Kidney epithelial cell (primary cell): ENCODE measurements at regions not wholly inside any gene's neighbourhood (a gene's known extent, or its start where the extent isn't known, plus 50 kb on each side); places are given as distances from the start of the nearest gene placed in this dataset.
"Not testable (repeated sequence)": the region's sequence is repeated elsewhere in the genome, so short reads cannot be mapped to it uniquely, and the experiment has no call there.

ENCODE experiments used
- DNase-seq: peaks from one replicate; pipeline ENCODE4 v3.0.0-alpha.2; 2010; ENCODE audit warnings: low read depth
- H3K27me3 ChIP-seq: 2 replicates; pipeline ENCODE4 v1.6.0; 2011; ENCODE audit warnings: low read length; ENCODE audit not compliant: control insufficient read depth, insufficient read depth
- H3K36me3 ChIP-seq: 2 replicates; pipeline ENCODE4 v1.5.1; 2011; ENCODE audit warnings: low read length; ENCODE audit not compliant: control insufficient read depth, insufficient read depth
- H3K4me3 ChIP-seq: 2 replicates; pipeline ENCODE4 v1.5.1; 2011; ENCODE audit warnings: low read depth, mild to moderate bottlenecking, control low read depth, low read length
- CTCF ChIP-seq: IDR thresholded peaks from 2 replicates; pipeline ENCODE4 v1.5.1; 2011; ENCODE audit warnings: mild to moderate bottlenecking, moderate library complexity, low read length, control low read depth, inconsistent platforms; ENCODE audit not compliant: insufficient read depth, poor library complexity, severe bottlenecking

DNA sequence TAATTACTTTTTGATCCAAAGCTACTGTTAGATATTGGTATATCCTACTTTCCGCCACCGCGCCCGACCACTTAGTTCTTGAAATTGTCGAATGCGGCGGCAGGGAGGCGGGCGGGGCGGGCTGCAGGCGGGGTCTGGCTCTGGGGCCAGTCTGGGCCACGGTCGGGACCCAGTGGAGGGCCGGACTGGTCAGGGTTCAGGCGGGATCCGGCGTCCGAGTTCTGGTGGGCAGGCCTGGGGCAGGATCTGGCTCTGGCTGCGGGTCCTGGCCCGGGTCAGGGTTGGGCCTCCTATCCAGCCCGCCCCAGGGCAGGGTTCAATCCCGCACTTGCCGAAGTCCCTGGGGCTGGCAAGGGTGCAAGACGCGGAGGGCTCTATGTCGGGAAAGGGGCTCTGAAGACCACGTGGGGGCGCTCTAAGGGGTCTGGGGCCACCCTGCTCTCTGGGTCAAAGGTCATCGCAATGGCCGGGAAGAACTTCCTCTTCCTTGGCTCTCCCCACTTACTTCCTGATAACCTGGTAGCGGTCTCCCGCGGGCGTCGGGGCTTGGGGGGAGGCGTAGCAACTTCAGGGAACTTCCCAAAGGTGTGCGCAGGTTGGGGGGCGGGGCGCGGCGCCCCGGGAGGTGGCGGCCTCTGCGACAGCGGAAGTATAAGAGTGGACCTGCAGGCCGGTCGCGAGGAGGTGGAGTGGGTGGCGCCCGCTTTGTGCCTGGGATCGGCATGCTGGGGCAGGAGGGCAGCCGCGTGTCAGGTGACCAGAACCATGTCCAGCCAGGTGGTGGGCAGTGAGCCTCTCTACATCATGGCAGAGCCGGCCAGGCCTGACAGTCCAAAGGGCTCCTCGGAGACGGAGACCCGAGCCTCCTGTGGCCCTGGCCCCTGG, 83.4 kb downstream of the MRPL57 start:
- no peak for TF ChIP-seq CTCF
- no peaks in the 10 kb centered on the region for H3K27me3 ChIP-seq
- H3K36me3 ChIP-seq = no peaks in the 10 kb centered on the region
- H3K4me3 ChIP-seq = no peak overlapping the region
- no peak for DNase-seq

- not testable (repeated sequence) for H3K36me3 ChIP-seq
These were observed 84.3 kb downstream of the MRPL57 start for GRCh38 chr13:21260561-21261290.

GRCh38 chr13:21261487-21262216, 85.2 kb downstream of the MRPL57 start:
- H3K4me3 ChIP-seq, H3K36me3 ChIP-seq, DNase-seq, H3K27me3 ChIP-seq: not testable (repeated sequence)

More at GRCh38 chr13:21260561-21261290, 84.3 kb downstream of the MRPL57 start:
- not testable (repeated sequence) for H3K4me3 ChIP-seq, H3K27me3 ChIP-seq, DNase-seq

DNA sequence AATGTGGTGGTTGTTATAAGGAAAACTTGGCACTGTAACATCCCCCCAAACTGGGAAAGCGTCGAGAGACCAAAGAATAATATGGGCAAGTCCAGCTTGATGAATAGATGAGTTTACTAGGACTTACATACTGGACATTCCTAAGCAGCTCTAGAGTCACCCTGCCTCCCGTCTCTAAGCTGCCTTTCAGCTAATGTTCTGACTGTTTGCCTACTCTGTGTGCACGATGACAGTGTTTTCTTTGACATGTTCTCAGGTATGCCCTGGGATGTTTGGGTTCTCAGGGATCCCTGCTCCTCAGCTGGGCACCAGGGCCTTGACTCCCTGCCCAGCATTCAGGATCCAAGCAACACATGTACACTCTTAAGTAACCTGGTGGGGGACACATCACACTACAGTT, 87.5 kb downstream of the MRPL57 start:
- not testable (repeated sequence) for DNase-seq, H3K4me3 ChIP-seq, H3K27me3 ChIP-seq, H3K36me3 ChIP-seq

DNA sequence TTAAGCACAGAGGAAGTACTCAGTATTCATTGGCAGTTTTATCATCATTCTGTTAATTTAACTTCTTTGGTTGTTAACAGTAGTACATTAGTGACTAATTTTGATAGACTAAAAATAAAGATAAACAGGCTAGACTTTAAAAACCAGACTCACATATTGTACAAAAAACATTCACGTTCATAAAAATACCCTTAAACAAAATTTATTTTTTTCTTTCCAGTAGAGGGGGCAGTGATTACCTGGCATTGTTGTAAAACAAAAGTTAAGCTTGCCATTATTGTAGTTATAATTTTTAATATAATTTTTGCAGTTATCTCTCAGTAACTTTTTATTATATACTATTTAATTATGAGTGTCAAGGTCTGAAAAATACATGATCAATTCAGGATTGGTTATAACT, 92.0 kb downstream of the MRPL57 start:
- H3K4me3 ChIP-seq, H3K27me3 ChIP-seq, DNase-seq, H3K36me3 ChIP-seq: not testable (repeated sequence)

- H3K36me3 ChIP-seq = not testable (repeated sequence)
These were observed 96.0 kb downstream of the MRPL57 start for GRCh38 chr13:21272439-21272838.

GRCh38 chr13:21274457-21274856, 98.0 kb downstream of the MRPL57 start:
- not testable (repeated sequence) for DNase-seq, H3K27me3 ChIP-seq, H3K36me3 ChIP-seq, H3K4me3 ChIP-seq

More at GRCh38 chr13:21272439-21272838, 96.0 kb downstream of the MRPL57 start:
- not testable (repeated sequence) for DNase-seq, H3K27me3 ChIP-seq, H3K4me3 ChIP-seq

DNA sequence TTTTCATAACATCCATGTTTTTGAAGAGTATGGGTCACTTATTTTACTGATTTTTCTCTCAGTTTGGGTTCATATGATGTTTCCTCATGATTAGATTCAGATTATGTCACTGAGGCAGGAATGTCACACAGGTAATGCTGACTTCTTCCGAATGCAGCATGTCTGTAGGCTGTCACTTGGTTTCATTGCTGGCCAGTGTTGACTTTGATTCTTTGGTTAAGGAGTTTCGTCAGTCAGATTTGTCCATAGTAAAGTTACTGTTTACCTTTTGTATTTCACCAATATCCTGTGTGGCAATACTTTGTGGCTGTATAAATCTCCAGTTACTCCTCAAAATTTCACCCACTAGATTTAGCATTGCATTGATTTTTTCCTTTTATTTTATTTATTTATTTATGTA, 105.6 kb downstream of the MRPL57 start:
- no peaks in the 10 kb centered on the region for H3K36me3 ChIP-seq
- H3K27me3 ChIP-seq = no peaks in the 10 kb centered on the region
- H3K4me3 ChIP-seq = no peak overlapping the region
- DNase-seq = no peak
- TF ChIP-seq CTCF = no peak
